Chondrocyte (in vitro differentiated cells): ENCODE measurements at regions not wholly inside any gene's neighbourhood (a gene's known extent, or its start where the extent isn't known, plus 50 kb on each side); places are given as distances from the start of the nearest gene placed in this dataset.

Experiments
- DNase-seq: peaks from one replicate; pipeline ENCODE4 v3.0.0; 2021; ENCODE audit warnings: mixed read lengths, low spot score
- H3K27ac Mint-ChIP-seq: one replicate; pipeline ENCODE4 v1.8.0; 2021; ENCODE audit warnings: mild to moderate bottlenecking, moderate library complexity, mixed read lengths; ENCODE audit not compliant: unreplicated experiment
- H3K27me3 Mint-ChIP-seq: 2 replicates; pipeline ENCODE4 v1.8.0; 2021; ENCODE audit warnings: low read depth, mixed read lengths
- H3K36me3 Mint-ChIP-seq: 2 replicates; pipeline ENCODE4 v1.8.0; 2021; ENCODE audit warnings: low read depth, mixed read lengths
- H3K4me1 Mint-ChIP-seq: 2 replicates; pipeline ENCODE4 v1.8.0; 2021; ENCODE audit warnings: low read depth, mild to moderate bottlenecking, mixed read lengths
- H3K4me3 Mint-ChIP-seq: one replicate; pipeline ENCODE4 v1.8.0; 2021; ENCODE audit warnings: mild to moderate bottlenecking, moderate library complexity, mixed read lengths; ENCODE audit not compliant: unreplicated experiment
- H3K9me3 Mint-ChIP-seq: 2 replicates; pipeline ENCODE4 v1.8.0; 2021; ENCODE audit warnings: low read depth, mixed read lengths
- CTCF ChIP-seq: fragments of 200-600 bp; sonication (generic); IDR thresholded peaks from 2 replicates; pipeline ENCODE4 v1.5.0; 2021; ENCODE audit warnings: antibody characterized with exemption, mild to moderate bottlenecking, moderate library complexity

GRCh38 chr7:122212754-122213153, 68.7 kb upstream of the AASS start:
- Mint-ChIP-seq H3K27ac (no peak overlapping the region), H3K9me3 (peaks cover 3% of the 10 kb centered on the region), H3K4me1 (no peaks in the 10 kb centered on the region), H3K36me3 (no peaks in the 10 kb centered on the region), H3K4me3 (no peak overlapping the region), H3K27me3 (peaks cover 25% of the 10 kb centered on the region)
- no peak for DNase-seq
- no peak for TF ChIP-seq CTCF

GRCh38 chr7:122211362-122211761, 67.3 kb upstream of the AASS start:
- no peak for TF ChIP-seq CTCF
- H3K4me3 Mint-ChIP-seq = no peak overlapping the region
- peaks cover 23% of the 10 kb centered on the region for H3K27me3 Mint-ChIP-seq
- DNase-seq = no peak
- H3K27ac Mint-ChIP-seq = no peak overlapping the region
- H3K36me3 Mint-ChIP-seq = no peaks in the 10 kb centered on the region
- H3K9me3 Mint-ChIP-seq = peaks cover 17% of the 10 kb centered on the region
- no peaks in the 10 kb centered on the region for H3K4me1 Mint-ChIP-seq

DNA sequence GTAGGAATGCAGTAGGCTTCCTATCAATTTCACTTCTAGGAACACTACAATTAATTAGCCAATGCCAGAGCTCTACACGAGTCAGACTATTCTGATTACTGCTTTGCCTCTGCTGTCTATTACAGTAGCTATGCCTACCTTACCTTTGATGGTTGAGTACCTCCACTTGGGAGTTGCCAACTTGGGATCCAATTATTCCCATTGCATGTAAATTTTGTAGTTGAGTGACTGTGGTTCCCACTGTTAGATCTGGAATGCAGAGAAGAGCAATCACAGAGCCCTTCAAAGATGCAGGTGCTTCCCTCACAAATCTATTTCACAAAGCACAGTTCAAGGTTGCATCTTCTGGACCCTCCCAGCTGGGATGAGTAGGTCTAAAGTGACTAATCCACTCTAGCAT, 62.9 kb upstream of the AASS start:
- Mint-ChIP-seq H3K4me3 (no peak overlapping the region), H3K27me3 (peaks cover 12% of the 10 kb centered on the region), H3K4me1 (no peaks in the 10 kb centered on the region), H3K9me3 (peaks cover 26% of the 10 kb centered on the region), H3K36me3 (no peaks in the 10 kb centered on the region), H3K27ac (no peak overlapping the region)
- TF ChIP-seq CTCF = no peak
- DNase-seq = no peak

DNA sequence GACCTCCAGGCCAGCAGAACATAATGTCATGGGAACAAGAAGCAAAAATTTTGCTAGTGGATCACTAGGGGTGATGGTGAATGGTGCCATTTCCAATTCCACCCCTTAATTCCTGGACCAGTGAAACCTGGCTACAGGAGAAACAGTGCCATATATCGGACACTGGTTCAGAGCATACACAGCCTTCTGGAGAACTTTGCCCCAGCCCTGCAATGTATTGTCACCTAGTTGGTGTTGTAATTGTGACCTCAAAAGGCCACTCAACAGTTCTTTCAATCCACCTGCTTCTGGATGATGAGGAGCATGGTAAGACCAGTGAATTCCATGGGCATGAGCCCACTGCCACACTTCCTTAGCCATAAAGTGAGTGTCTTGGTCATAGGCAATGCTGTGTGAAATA, 59.8 kb upstream of the AASS start:
- TF ChIP-seq CTCF = no peak
- DNase-seq = no peak
- H3K4me1 Mint-ChIP-seq = no peaks in the 10 kb centered on the region
- H3K9me3 Mint-ChIP-seq = peaks cover 26% of the 10 kb centered on the region
- no peak overlapping the region for H3K27ac Mint-ChIP-seq
- no peaks in the 10 kb centered on the region for H3K36me3 Mint-ChIP-seq
- H3K4me3 Mint-ChIP-seq = no peak overlapping the region
- H3K27me3 Mint-ChIP-seq = peaks cover 2% of the 10 kb centered on the region

DNA sequence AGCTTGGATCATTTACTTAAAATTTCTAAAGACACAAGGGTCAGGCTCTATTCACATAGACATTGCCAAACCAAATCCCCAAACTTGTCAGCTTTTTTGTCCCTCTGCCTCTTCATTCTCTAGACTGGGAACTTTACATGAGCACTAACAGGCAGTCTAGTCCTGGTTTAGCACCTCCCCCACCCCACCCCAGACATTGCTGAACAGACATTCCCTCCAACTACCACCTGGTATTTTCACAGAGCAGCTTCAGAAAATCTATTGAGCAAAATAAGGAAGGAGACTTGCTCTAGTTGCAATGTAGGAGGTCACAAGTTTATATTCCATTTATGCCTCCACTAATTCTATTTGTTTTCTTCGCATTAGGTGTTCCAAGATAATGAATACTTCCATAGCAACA, 56.8 kb upstream of the AASS start:
- no peak for TF ChIP-seq CTCF
- peaks cover 9% of the 10 kb centered on the region for H3K9me3 Mint-ChIP-seq
- H3K4me1 Mint-ChIP-seq = no peaks in the 10 kb centered on the region
- peaks cover 2% of the 10 kb centered on the region for H3K27me3 Mint-ChIP-seq
- no peak overlapping the region for H3K4me3 Mint-ChIP-seq
- no peaks in the 10 kb centered on the region for H3K36me3 Mint-ChIP-seq
- no peak for DNase-seq
- no peak overlapping the region for H3K27ac Mint-ChIP-seq
